ENCODE measurements at regions not wholly inside any gene's neighbourhood (a gene's known extent, or its start where the extent isn't known, plus 50 kb on each side); places are given as distances from the start of the nearest gene placed in this dataset.

GRCh38 chr13:111033172-111034130, 81.7 kb upstream of the ARHGEF7 start:
- FAIRE-seq = no peak

More at GRCh38 chr13:111033172-111034130, 81.7 kb upstream of the ARHGEF7 start:
- no peaks in the 10 kb centered on the region for H3K9me3 ChIP-seq (replicated peaks; ENCODE audit: control insufficient read depth, insufficient read depth, low read length)
- H3K9ac ChIP-seq (replicated peaks; ENCODE audit: extremely low read depth, insufficient read depth, low read length) = no peak overlapping the region
- no peaks in the 10 kb centered on the region for H3K4me1 ChIP-seq (ENCODE audit: control insufficient read depth, extremely low read depth, insufficient read depth, low read length)
- TF ChIP-seq JUN (IDR thresholded peaks at IDR 0.05; ENCODE audit: borderline replicate concordance, insufficient read depth, insufficient read length, low read depth) = no peak
- TF ChIP-seq MYC (IDR thresholded peaks at IDR 0.05; ENCODE audit: low read depth, low read length) = no peak
- TF ChIP-seq FOS (IDR thresholded peaks at IDR 0.05; ENCODE audit: borderline replicate concordance, insufficient read depth, low read length) = no peak
- TF ChIP-seq MAX (IDR thresholded peaks at IDR 0.05; ENCODE audit: insufficient read depth, insufficient read length) = no peak
- TF ChIP-seq POLR2A (IDR thresholded peaks at IDR 0.05; ENCODE audit: low read depth, low read length) = no peak
- TF ChIP-seq POLR2AphosphoS5 (IDR thresholded peaks at IDR 0.05; ENCODE audit: insufficient read depth, low read depth, low read length) = no peak
- no peak for TF ChIP-seq EZH2 (IDR thresholded peaks at IDR 0.05; ENCODE audit: borderline replicate concordance, low read depth, low read length, severe bottlenecking)
- TF ChIP-seq CTCF (IDR thresholded peaks at IDR 0.05; ENCODE audit: extremely low read depth in 1 of 2, insufficient read depth in 1 of 2, low read depth in 1 of 2, low read length in 2 of 2) = no peak
- TF ChIP-seq GATA2 (IDR thresholded peaks at IDR 0.05; ENCODE audit: insufficient read depth, insufficient read length, low read depth, low read length) = no peak
- no peaks in the 10 kb centered on the region for H3K36me3 ChIP-seq (ENCODE audit: control insufficient read depth in 2 of 2, extremely low read depth in 1 of 2, insufficient read depth in 2 of 2, low read length in 2 of 2)
- ChIA-PET CTCF (no interaction called here), POLR2A (no interaction called here)
- no peak for DNase-seq (ENCODE audit: low read depth, low spot score)
- H3K4me3 ChIP-seq (replicated peaks in 1 of 3; ENCODE audit: insufficient read depth in 1 of 3, low read depth in 1 of 3, low read length in 3 of 3) = no peak overlapping the region
- intact Hi-C loops (cut with micrococcal nuclease) = no loop called here
- H3K27ac ChIP-seq (ENCODE audit: insufficient read depth, low read depth, low read length) = no peak overlapping the region
- H4K20me1 ChIP-seq (replicated peaks; ENCODE audit: control insufficient read depth, extremely low read depth, insufficient read depth, low read length) = no peaks in the 10 kb centered on the region
- no peaks in the 10 kb centered on the region for H3K79me2 ChIP-seq (ENCODE audit: control insufficient read depth, insufficient read depth, low read length)
- no TSS peak for BruUV-seq (replicated peaks)
- H3K27me3 ChIP-seq (ENCODE audit: control insufficient read depth in 2 of 2, insufficient read depth in 2 of 2, low read length in 2 of 2) = peaks cover 3 to 5% of the 10 kb centered on the region in 2 experiments
- no peak overlapping the region for H3K4me2 ChIP-seq (ENCODE audit: insufficient read depth, low read length)
- dilution Hi-C loops (cut with MboI; ENCODE audit: extremely low pct_ligation_motif_present, low sequenced_read_pairs) = no loop called here
- H3K9me1 ChIP-seq (replicated peaks; ENCODE audit: control insufficient read depth, extremely low read depth, insufficient read depth, low read length) = no peaks in the 10 kb centered on the region
- H2AFZ ChIP-seq (ENCODE audit: low read depth, low read length) = no peak overlapping the region

All from endothelial cell of umbilical vein (primary cell).